ENCODE measurements at regions not wholly inside any gene's neighbourhood (a gene's known extent, or its start where the extent isn't known, plus 50 kb on each side); places are given as distances from the start of the nearest gene placed in this dataset.

DNA sequence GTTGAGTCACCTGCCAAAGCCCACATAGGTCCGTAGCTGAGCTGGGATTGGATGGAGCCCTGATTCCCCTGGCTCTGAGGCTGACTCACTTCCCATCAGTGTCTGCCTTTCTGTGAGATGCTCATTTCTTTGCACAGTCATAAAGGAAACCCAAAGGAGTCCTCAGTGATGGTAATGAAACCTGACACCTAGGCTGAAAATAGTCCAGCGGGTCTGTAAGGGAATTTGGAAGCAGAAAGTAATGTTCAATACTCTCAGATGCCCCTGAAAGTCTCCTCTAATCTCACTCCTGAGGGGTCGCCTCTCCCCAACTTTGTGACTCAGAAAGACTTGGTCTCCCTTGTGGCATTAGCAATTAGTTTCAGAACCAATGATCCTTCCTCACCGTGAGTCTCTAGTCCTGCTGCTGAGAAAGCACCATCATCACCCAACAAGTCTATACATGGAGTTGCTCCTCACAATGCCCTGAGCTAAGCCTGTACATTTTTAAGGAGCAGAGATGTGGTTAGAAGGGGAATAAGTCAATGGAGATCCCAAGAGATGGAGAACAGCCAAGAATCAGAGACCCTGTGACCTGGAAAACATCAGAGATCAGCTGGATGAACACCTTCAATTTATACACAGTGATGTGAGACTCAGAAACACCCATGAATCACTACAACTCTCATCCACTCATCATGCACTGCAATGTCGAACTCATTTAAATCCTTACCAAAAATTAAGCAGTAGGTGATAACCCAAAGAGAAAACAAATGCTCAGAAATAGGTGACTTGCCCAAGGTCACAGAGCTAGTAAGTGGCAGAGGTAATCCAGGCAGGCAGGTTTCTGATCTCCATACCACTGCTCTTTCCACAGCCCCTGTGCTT is 219.0 kb upstream of the CPEB2 start:
- TF ChIP-seq POLR2A (IDR thresholded peaks at IDR 0.05): no peak
- TF ChIP-seq, protein P1, sequence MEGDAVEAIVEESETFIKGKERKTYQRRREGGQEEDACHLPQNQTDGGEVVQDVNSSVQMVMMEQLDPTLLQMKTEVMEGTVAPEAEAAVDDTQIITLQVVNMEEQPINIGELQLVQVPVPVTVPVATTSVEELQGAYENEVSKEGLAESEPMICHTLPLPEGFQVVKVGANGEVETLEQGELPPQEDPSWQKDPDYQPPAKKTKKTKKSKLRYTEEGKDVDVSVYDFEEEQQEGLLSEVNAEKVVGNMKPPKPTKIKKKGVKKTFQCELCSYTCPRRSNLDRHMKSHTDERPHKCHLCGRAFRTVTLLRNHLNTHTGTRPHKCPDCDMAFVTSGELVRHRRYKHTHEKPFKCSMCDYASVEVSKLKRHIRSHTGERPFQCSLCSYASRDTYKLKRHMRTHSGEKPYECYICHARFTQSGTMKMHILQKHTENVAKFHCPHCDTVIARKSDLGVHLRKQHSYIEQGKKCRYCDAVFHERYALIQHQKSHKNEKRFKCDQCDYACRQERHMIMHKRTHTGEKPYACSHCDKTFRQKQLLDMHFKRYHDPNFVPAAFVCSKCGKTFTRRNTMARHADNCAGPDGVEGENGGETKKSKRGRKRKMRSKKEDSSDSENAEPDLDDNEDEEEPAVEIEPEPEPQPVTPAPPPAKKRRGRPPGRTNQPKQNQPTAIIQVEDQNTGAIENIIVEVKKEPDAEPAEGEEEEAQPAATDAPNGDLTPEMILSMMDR (IDR thresholded peaks at IDR 0.05 in 4 of 5, conservative IDR thresholded peaks at IDR 0.05 in 1 of 5): no peak

Measured in gastrocnemius medialis (tissue), 4 donors.